Calu3 (cell line): ENCODE measurements at regions not wholly inside any gene's neighbourhood (a gene's known extent, or its start where the extent isn't known, plus 50 kb on each side); places are given as distances from the start of the nearest gene placed in this dataset.

Experiments used
- BruUV-seq: library from RNA; stranded (reverse); fragments of 400-500 nt; replicated peaks from 2 replicates; lab custom pipeline; 2021; lab: Mats Ljungman, UMichigan
- CTCF ChIA-PET: fragments of 300-600 bp; sonication (Branson Sonifier 250); formaldehyde crosslinking; loops from one replicate; lab custom pipeline; 2022; ENCODE audit warnings: antibody characterized with exemption; lab: Charles Lee
- DNase-seq: peaks from one replicate; pipeline ENCODE4 v3.0.0; 2022
- H3K27ac Mint-ChIP-seq: one replicate; pipeline ENCODE4 v1.8.0; 2022; ENCODE audit warnings: mixed read lengths; ENCODE audit not compliant: unreplicated experiment
- H3K27me3 Mint-ChIP-seq: one replicate; pipeline ENCODE4 v1.8.0; 2022; ENCODE audit warnings: mixed read lengths; ENCODE audit not compliant: unreplicated experiment
- H3K36me3 Mint-ChIP-seq: one replicate; pipeline ENCODE4 v1.8.0; 2022; ENCODE audit warnings: mild to moderate bottlenecking, moderate library complexity, mixed read lengths; ENCODE audit not compliant: insufficient read depth, unreplicated experiment
- H3K4me1 Mint-ChIP-seq: one replicate; pipeline ENCODE4 v1.8.0; 2022; ENCODE audit warnings: mild to moderate bottlenecking, low read depth, mixed read lengths; ENCODE audit not compliant: unreplicated experiment
- H3K4me3 Mint-ChIP-seq: one replicate; pipeline ENCODE4 v1.8.0; 2022; ENCODE audit warnings: mild to moderate bottlenecking, low read depth, moderate library complexity, mixed read lengths; ENCODE audit not compliant: unreplicated experiment
- H3K9me3 Mint-ChIP-seq: one replicate; pipeline ENCODE4 v1.8.0; 2022; ENCODE audit warnings: low read depth, mixed read lengths; ENCODE audit not compliant: unreplicated experiment
- intact Hi-C: fragments of 100-400 bp; cut with micrococcal nuclease; formaldehyde crosslinking; loops from one replicate; pipeline ENCODE4 v1.10.0; 2022; ENCODE audit not compliant: unreplicated experiment
- TF ChIP-seq, protein P1 (sequence below): fragments of 200-600 bp; IDR thresholded peaks from one replicate; pipeline ENCODE4 v1.8.0; 2022; ENCODE audit warnings: antibody characterized with exemption; ENCODE audit not compliant: unreplicated experiment

DNA sequence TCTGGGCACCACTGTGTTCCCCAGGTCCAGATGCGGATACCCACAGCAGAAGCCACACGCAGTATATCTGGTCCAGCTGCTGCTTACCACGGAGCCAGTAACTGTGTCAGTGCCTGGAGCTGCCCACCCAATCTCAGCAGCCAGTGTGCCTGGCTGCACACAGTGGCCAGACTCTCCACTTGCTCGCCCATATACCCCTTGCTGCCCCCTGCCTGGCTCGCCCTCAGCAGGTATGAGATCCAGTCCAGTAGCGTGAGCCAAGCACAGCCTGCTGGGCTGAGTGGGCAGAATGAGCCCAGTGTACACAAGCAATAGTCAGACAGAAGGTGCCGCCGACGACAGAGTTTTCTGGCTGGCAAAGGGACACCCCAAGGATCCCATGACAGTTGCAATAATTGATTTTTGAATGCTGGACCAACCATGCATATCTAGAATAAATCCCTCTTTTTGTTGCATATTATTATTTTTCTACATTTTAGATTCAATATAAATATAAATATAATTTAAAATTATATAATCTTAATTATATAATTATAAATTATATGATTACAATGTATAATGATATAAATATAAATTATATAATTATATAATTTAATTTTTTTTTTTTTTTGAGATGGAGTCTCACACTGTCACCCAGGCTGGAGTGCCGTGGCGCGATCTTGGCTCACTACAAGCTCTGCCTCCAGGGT lies 918.8 kb upstream of the MIR17HG start:
- H3K4me3 Mint-ChIP-seq, result no peak overlapping the region
- no peaks in the 10 kb centered on the region for H3K27me3 Mint-ChIP-seq
- H3K9me3 Mint-ChIP-seq, result no peaks in the 10 kb centered on the region
- intact Hi-C loops, result no loop called here
- no peaks in the 10 kb centered on the region for H3K4me1 Mint-ChIP-seq
- CTCF ChIA-PET, result no interaction called here
- H3K36me3 Mint-ChIP-seq, result no peaks in the 10 kb centered on the region
- no peak for DNase-seq
- TF ChIP-seq, protein P1, sequence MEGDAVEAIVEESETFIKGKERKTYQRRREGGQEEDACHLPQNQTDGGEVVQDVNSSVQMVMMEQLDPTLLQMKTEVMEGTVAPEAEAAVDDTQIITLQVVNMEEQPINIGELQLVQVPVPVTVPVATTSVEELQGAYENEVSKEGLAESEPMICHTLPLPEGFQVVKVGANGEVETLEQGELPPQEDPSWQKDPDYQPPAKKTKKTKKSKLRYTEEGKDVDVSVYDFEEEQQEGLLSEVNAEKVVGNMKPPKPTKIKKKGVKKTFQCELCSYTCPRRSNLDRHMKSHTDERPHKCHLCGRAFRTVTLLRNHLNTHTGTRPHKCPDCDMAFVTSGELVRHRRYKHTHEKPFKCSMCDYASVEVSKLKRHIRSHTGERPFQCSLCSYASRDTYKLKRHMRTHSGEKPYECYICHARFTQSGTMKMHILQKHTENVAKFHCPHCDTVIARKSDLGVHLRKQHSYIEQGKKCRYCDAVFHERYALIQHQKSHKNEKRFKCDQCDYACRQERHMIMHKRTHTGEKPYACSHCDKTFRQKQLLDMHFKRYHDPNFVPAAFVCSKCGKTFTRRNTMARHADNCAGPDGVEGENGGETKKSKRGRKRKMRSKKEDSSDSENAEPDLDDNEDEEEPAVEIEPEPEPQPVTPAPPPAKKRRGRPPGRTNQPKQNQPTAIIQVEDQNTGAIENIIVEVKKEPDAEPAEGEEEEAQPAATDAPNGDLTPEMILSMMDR, result no peak
- H3K27ac Mint-ChIP-seq, result no peak overlapping the region
- BruUV-seq, result no TSS peak

DNA sequence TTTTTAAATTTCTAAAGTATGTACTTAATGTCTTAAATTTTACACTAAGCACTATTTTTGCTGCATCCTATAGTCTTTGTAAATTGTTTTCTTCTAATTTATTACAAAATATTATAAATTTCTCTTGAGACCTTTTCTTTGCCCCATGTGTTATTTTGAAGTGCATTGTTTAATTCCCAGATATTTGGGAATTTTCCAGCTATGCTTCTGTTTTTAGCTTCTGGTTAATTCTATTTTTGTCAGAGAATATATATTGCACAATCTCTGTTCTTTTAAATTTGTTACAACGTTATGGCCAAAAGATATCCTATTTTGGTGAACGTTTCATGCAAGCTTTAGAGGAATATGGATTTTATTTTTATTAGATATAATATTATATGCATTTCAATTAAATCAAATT lies 917.4 kb upstream of the MIR17HG start:
- DNase-seq, result no peak
- Mint-ChIP-seq H3K27ac (no peak overlapping the region), H3K4me1 (no peaks in the 10 kb centered on the region), H3K4me3 (no peak overlapping the region), H3K36me3 (no peaks in the 10 kb centered on the region), H3K9me3 (no peaks in the 10 kb centered on the region), H3K27me3 (no peaks in the 10 kb centered on the region)
- intact Hi-C loops, result no loop called here
- no TSS peak for BruUV-seq
- CTCF ChIA-PET, result no interaction called here
- TF ChIP-seq, protein P1, result no peak

DNA sequence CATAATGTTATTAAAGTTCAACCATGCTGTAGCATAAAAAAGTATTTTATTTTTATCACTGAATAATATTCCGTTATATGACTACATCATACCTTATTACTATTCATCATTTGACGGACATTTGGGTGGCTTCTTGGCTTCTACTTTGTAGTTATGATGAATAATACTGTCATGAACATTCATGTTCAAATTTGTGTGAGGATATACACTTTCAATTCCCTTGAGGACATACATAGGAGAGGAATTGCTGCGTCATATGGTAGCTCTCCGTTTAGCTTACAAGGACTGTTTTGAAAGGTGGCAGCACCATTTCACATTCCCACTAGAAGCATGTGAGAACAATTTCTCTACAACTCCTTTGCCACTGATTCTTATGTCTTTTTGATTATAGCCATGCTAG lies 910.8 kb upstream of the MIR17HG start:
- Mint-ChIP-seq H3K36me3 (no peaks in the 10 kb centered on the region), H3K27ac (no peak overlapping the region), H3K4me3 (no peak overlapping the region), H3K9me3 (no peaks in the 10 kb centered on the region), H3K4me1 (no peaks in the 10 kb centered on the region), H3K27me3 (no peaks in the 10 kb centered on the region)
- no peak for DNase-seq
- no TSS peak for BruUV-seq
- intact Hi-C loops, result no loop called here
- CTCF ChIA-PET, result no interaction called here
- TF ChIP-seq, protein P1, result no peak

DNA sequence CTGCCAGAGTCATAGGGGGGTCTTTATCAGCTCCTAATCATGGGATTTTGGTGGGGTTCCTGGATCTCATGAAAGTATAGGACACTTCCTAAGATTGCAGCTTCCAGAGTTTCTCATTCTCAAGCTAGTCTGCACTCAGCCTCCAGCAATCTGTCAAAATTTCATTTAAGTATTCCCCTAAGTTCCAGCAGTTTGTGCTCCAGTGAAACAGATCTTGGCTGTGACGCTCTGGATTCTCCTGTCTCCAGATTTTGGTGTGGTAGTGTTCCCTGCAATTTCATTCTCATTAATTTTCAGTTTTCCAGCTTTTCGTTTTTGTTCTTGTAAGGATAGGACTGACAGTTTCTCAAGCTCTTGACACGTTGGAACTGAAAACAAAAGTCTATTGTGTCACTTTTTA lies 908.9 kb upstream of the MIR17HG start:
- H3K4me1 Mint-ChIP-seq, result no peaks in the 10 kb centered on the region
- H3K27ac Mint-ChIP-seq, result no peak overlapping the region
- BruUV-seq, result no TSS peak
- intact Hi-C loops, result no loop called here
- TF ChIP-seq, protein P1, result no peak
- no peak overlapping the region for H3K4me3 Mint-ChIP-seq
- H3K27me3 Mint-ChIP-seq, result no peaks in the 10 kb centered on the region
- H3K36me3 Mint-ChIP-seq, result no peaks in the 10 kb centered on the region
- H3K9me3 Mint-ChIP-seq, result no peaks in the 10 kb centered on the region
- no peak for DNase-seq
- CTCF ChIA-PET, result no interaction called here
